ENCODE measurements at regions not wholly inside any gene's neighbourhood (a gene's known extent, or its start where the extent isn't known, plus 50 kb on each side); places are given as distances from the start of the nearest gene placed in this dataset.
A peak's percentile ranks its signal among the peaks of the same experiment; 100 is the strongest.

- Histone ChIP-seq H3K27me3 (ENCODE audit: control insufficient read depth, insufficient read depth, low read length) (no peaks in the 10 kb centered on the region), H3K36me3 (ENCODE audit: control insufficient read depth, insufficient read depth, low read length) (no peaks in the 10 kb centered on the region), H4K20me1 (ENCODE audit: control insufficient read depth, extremely low read depth, insufficient read depth, low read length) (no peaks in the 10 kb centered on the region), H3K4me1 (ENCODE audit: control insufficient read depth, extremely low read depth, insufficient read depth, low read length) (no peaks in the 10 kb centered on the region), H3K9me3 (ENCODE audit: control insufficient read depth, insufficient read depth, low read depth, low read length) (no peaks in the 10 kb centered on the region), H3K4me3 (replicated peaks in 1 of 4; ENCODE audit: control extremely low read depth in 1 of 4, insufficient read depth in 1 of 4, low read depth in 3 of 4, low read length in 4 of 4) (no peak overlapping the region), H3K4me2 (ENCODE audit: extremely low read depth, insufficient read depth, low read length) (no peak overlapping the region), H2AFZ (ENCODE audit: low read length) (no peak overlapping the region), H3K79me2 (ENCODE audit: control insufficient read depth, insufficient read depth, low read length) (no peaks in the 10 kb centered on the region), H3K27ac (ENCODE audit: insufficient read depth, low read length) (no peak overlapping the region), H3K9ac (ENCODE audit: insufficient read depth, low read length) (no peak overlapping the region)
- TF ChIP-seq EZH2 (IDR thresholded peaks at IDR 0.05; ENCODE audit: low read length, missing control alignments) (no peak), CTCF (conservative IDR thresholded peaks at IDR 0.05 in 1 of 2, IDR thresholded peaks at IDR 0.05 in 1 of 2; ENCODE audit: low read depth in 1 of 2, low read length in 2 of 2) (no peak)
- peak; percentile 2 to 53 for DNase-seq (ENCODE audit: low read depth in 2 of 2)
Observed at GRCh38 chr10:24153031-24153430, 55.9 kb upstream of the KIAA1217 start.

DNA sequence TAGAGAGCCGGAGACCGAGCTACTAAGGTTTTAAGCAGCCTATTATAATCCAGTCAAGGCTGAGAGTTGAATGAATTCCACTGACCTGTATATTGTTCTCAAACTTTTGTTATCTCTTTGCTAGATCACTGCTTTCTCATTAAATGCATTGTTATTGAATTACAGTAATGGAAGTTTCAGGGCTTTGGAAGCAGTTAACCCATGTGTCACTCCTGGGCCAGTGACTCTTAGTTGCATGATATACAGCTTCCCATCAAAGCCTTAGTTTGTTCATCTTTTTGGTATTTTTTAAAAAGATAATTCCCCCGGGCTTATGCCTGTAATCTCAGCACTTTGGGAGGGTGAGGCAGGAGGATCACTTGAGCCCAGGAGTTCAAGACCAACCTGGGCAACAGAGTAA is 55.4 kb upstream of the KIAA1217 start:
- no peak overlapping the region for H3K4me3 ChIP-seq (replicated peaks in 1 of 4; ENCODE audit: control extremely low read depth in 1 of 4, insufficient read depth in 1 of 4, low read depth in 3 of 4, low read length in 4 of 4)
- TF ChIP-seq EZH2 (IDR thresholded peaks at IDR 0.05; ENCODE audit: low read length, missing control alignments), result no peak
- TF ChIP-seq CTCF (conservative IDR thresholded peaks at IDR 0.05 in 1 of 2, IDR thresholded peaks at IDR 0.05 in 1 of 2; ENCODE audit: low read depth in 1 of 2, low read length in 2 of 2), result no peak
- peak in 1 of 2 donors; percentile 44 for DNase-seq (ENCODE audit: low read depth in 2 of 2)
- H4K20me1 ChIP-seq (ENCODE audit: control insufficient read depth, extremely low read depth, insufficient read depth, low read length), result no peaks in the 10 kb centered on the region
- no peaks in the 10 kb centered on the region for H3K9me3 ChIP-seq (ENCODE audit: control insufficient read depth, insufficient read depth, low read depth, low read length)
- H3K9ac ChIP-seq (ENCODE audit: insufficient read depth, low read length), result no peak overlapping the region
- H3K79me2 ChIP-seq (ENCODE audit: control insufficient read depth, insufficient read depth, low read length), result no peaks in the 10 kb centered on the region
- no peak overlapping the region for H3K4me2 ChIP-seq (ENCODE audit: extremely low read depth, insufficient read depth, low read length)
- no peak overlapping the region for H2AFZ ChIP-seq (ENCODE audit: low read length)
- H3K27ac ChIP-seq (ENCODE audit: insufficient read depth, low read length), result no peak overlapping the region
- H3K27me3 ChIP-seq (ENCODE audit: control insufficient read depth, insufficient read depth, low read length), result no peaks in the 10 kb centered on the region
- no peaks in the 10 kb centered on the region for H3K36me3 ChIP-seq (ENCODE audit: control insufficient read depth, insufficient read depth, low read length)
- H3K4me1 ChIP-seq (ENCODE audit: control insufficient read depth, extremely low read depth, insufficient read depth, low read length), result no peaks in the 10 kb centered on the region

DNA sequence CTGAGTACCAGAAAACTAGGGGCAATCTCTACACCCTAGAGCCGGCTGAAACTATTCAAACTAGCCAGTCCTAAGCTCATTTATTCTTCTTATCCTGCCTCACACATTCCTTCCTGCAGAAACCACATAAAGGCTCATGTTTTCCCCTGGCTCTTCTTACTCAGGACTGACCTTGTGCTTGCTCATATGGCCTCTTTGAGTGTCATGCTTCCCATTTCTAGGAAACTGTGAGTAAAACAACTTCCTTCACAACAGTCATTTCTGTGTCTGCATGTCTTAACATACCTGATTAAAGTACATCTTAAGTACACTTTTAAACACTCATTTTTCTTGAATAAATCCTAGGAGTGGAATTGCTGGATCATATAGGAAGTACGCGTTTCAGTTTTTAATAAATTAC is 52.3 kb upstream of the KIAA1217 start:
- TF ChIP-seq EZH2 (IDR thresholded peaks at IDR 0.05; ENCODE audit: low read length, missing control alignments) (no peak), CTCF (conservative IDR thresholded peaks at IDR 0.05 in 1 of 2, IDR thresholded peaks at IDR 0.05 in 1 of 2; ENCODE audit: low read depth in 1 of 2, low read length in 2 of 2) (no peak)
- Histone ChIP-seq H3K4me3 (replicated peaks in 1 of 4; ENCODE audit: control extremely low read depth in 1 of 4, insufficient read depth in 1 of 4, low read depth in 3 of 4, low read length in 4 of 4) (no peak overlapping the region), H3K27me3 (ENCODE audit: control insufficient read depth, insufficient read depth, low read length) (no peaks in the 10 kb centered on the region), H3K4me2 (ENCODE audit: extremely low read depth, insufficient read depth, low read length) (no peak overlapping the region), H2AFZ (ENCODE audit: low read length) (no peak overlapping the region), H3K4me1 (ENCODE audit: control insufficient read depth, extremely low read depth, insufficient read depth, low read length) (no peaks in the 10 kb centered on the region), H3K36me3 (ENCODE audit: control insufficient read depth, insufficient read depth, low read length) (no peaks in the 10 kb centered on the region), H4K20me1 (ENCODE audit: control insufficient read depth, extremely low read depth, insufficient read depth, low read length) (no peaks in the 10 kb centered on the region), H3K79me2 (ENCODE audit: control insufficient read depth, insufficient read depth, low read length) (no peaks in the 10 kb centered on the region), H3K9me3 (ENCODE audit: control insufficient read depth, insufficient read depth, low read depth, low read length) (no peaks in the 10 kb centered on the region), H3K27ac (ENCODE audit: insufficient read depth, low read length) (no peak overlapping the region), H3K9ac (ENCODE audit: insufficient read depth, low read length) (no peak overlapping the region)
- peak in 1 of 2 donors; percentile 68 for DNase-seq (ENCODE audit: low read depth in 2 of 2)
